Upper lobe of right lung (tissue), 1 donor: ENCODE measurements at regions not wholly inside any gene's neighbourhood (a gene's known extent, or its start where the extent isn't known, plus 50 kb on each side); places are given as distances from the start of the nearest gene placed in this dataset.

Source experiments
- ATAC-seq: fragments of 200-7000 bp; cut with Tn5 transposase; one replicate; pipeline ENCODE4 v1.9.1; 2020; ENCODE audit warnings: mild to moderate bottlenecking, moderate library complexity
- DNase-seq: peaks from one replicate; pipeline ENCODE4 v3.0.0-alpha.2; 2020
- H3K27ac ChIP-seq: fragments of 200-600 bp; one replicate; pipeline ENCODE4 v1.8.0; 2022
- H3K27me3 ChIP-seq: fragments of 200-600 bp; one replicate; pipeline ENCODE4 v1.8.0; 2022; ENCODE audit warnings: mild to moderate bottlenecking
- H3K36me3 ChIP-seq: fragments of 200-600 bp; one replicate; pipeline ENCODE4 v1.8.0; 2022
- H3K4me1 ChIP-seq: fragments of 200-600 bp; one replicate; pipeline ENCODE4 v1.8.0; 2022
- H3K4me3 ChIP-seq: fragments of 200-600 bp; one replicate; pipeline ENCODE4 v1.8.0; 2022; ENCODE audit warnings: mild to moderate bottlenecking
- H3K9me3 ChIP-seq: fragments of 200-600 bp; one replicate; pipeline ENCODE4 v1.8.0; 2022
- CTCF ChIP-seq: fragments of 200-600 bp; IDR thresholded peaks from one replicate; pipeline ENCODE4 v1.8.0; 2022; ENCODE audit warnings: antibody characterized with exemption
- intact Hi-C: fragments of 100-400 bp; cut with DNase I; formaldehyde crosslinking; loops from one replicate; pipeline ENCODE4 v1.11.0; 2022
- donor health status: DM: no; HTN: yes; CAD: no; lungs with severe emphysema.

- intact Hi-C loops, result no loop called here
- DNase-seq (no peak), ATAC-seq (no peak)
- no peaks in the 10 kb centered on the region for H3K4me1 ChIP-seq
- TF ChIP-seq CTCF, result no peak
- no peak overlapping the region for H3K27ac ChIP-seq
- no peak overlapping the region for H3K4me3 ChIP-seq
- H3K27me3 ChIP-seq, result no peaks in the 10 kb centered on the region
- H3K36me3 ChIP-seq, result no peaks in the 10 kb centered on the region
- no peaks in the 10 kb centered on the region for H3K9me3 ChIP-seq
Observed at GRCh38 chr7:116159711-116160110, 50.6 kb upstream of the TES start.
